ENCODE measurements at regions not wholly inside any gene's neighbourhood (a gene's known extent, or its start where the extent isn't known, plus 50 kb on each side); places are given as distances from the start of the nearest gene placed in this dataset.

DNA sequence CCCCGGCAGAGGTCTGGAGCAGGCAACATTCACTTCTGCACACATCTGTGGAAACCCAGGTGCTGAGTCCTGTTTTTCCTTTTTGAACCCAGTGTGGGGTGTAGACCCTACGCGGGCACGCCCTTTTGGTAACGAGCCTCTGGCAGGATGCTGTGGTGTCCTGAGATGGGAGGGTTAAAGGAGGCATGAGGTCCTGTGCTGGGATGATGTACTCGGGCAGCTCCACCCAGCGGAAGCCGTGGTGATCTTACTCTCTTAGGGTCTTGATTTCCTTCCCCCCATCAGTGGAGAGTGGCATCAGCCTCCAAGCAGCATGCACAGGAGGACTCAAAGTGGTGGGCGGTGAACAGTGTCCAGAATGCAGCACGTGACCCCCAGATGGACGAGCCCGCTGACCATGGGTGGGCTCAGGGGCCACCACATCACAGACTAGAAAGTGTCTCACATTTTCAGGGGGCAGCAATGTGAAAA lies 148.6 kb downstream of the DNAJB6 start:
- WGBS, 2 experiments (ENCODE audit: extremely low coverage in 1 of 2, insufficient coverage in 1 of 2, insufficient read length in 1 of 2, insufficient replicate concordance in 2 of 2, low coverage in 1 of 2, low lambda C conversion rate in 2 of 2, missing lambda C conversion rate in 1 of 2), result 82% methylated on average over 12 of the region's 12 CpGs; no CpG with 5 or more reads in 1 of the 2 experiments
- Histone ChIP-seq H3K4me2 (ENCODE audit: insufficient read depth in 1 of 2, low read depth in 2 of 2, low read length in 2 of 2) (no peak overlapping the region), H2BK20ac (ENCODE audit: low read length) (no peak overlapping the region)
- 0 out of 4 replicates have a peak, but pooled peaks of 1 of the 2 experiments have one; percentile 1 for TF ChIP-seq RAD21 (IDR thresholded peaks at IDR 0.05 in 1 of 2, conservative IDR thresholded peaks at IDR 0.05 in 1 of 2; ENCODE audit: low read depth in 2 of 2, low read length in 2 of 2)
- TF ChIP-seq SIX5 (IDR thresholded peaks at IDR 0.05; ENCODE audit: low read depth, low read length), result no peak
- no peak for TF ChIP-seq POU5F1 (IDR thresholded peaks at IDR 0.05; ENCODE audit: low read depth, low read length)
- no peak for TF ChIP-seq ASH2L (IDR thresholded peaks at IDR 0.05; ENCODE audit: low read length)

More for the DNA sequence above, 148.6 kb downstream of the DNAJB6 start:
- Histone ChIP-seq H3K23ac (ENCODE audit: insufficient read length) (no peak overlapping the region), H2BK120ac (replicated peaks; ENCODE audit: low read depth, low read length) (no peak overlapping the region), H3K56ac (replicated peaks; ENCODE audit: insufficient read length, low read depth, low read length) (no peak overlapping the region), H3K36me3 (ENCODE audit: control insufficient read depth in 2 of 4, insufficient read depth in 4 of 4, low read length in 3 of 4) (no peaks in the 10 kb centered on the region; a peak in 1 of 8 replicates), H3K9ac (replicated peaks in 1 of 4; ENCODE audit: extremely low read depth in 1 of 4, low read depth in 3 of 4, low read length in 3 of 4) (no peak overlapping the region), H3K79me2 (ENCODE audit: control insufficient read depth in 1 of 2, insufficient read depth in 2 of 2, low read length in 2 of 2) (no peaks in the 10 kb centered on the region), H3K4me3 (ENCODE audit: extremely low read depth in 1 of 4, insufficient read depth in 2 of 4, low read depth in 3 of 4, low read length in 4 of 4) (no peak overlapping the region), H3K14ac (ENCODE audit: insufficient read length) (no peak overlapping the region), H2AFZ (ENCODE audit: low read length) (no peak overlapping the region), H4K91ac (replicated peaks; ENCODE audit: insufficient read length, low read length) (no peak overlapping the region), H3K27me3 (replicated peaks in 1 of 4; ENCODE audit: control insufficient read depth in 3 of 4, extremely low read depth in 1 of 4, insufficient read depth in 3 of 4, low read length in 3 of 4) (peaks cover 0 to 3% (median 0%) of the 10 kb centered on the region in 4 experiments; a peak in 1 of 7 replicates), H3K23me2 (ENCODE audit: low read depth, low read length) (peaks cover 18% of the 10 kb centered on the region; the same call in 1 of the 2 replicates), H3K4me1 (replicated peaks in 1 of 4; ENCODE audit: control insufficient read depth in 3 of 4, insufficient read depth in 4 of 4, low read length in 3 of 4) (no peaks in the 10 kb centered on the region), H4K5ac (ENCODE audit: insufficient read length, low read depth, low read length) (no peak overlapping the region), H3K18ac (ENCODE audit: extremely low read depth, low read length) (no peak overlapping the region), H3K79me1 (ENCODE audit: low read depth, low read length) (no peaks in the 10 kb centered on the region), H2BK5ac (ENCODE audit: low read depth, low read length) (no peak overlapping the region), H4K20me1 (replicated peaks in 1 of 2; ENCODE audit: control insufficient read depth in 1 of 2, insufficient read depth in 2 of 2, low read length in 2 of 2) (peaks cover 0 to 9% of the 10 kb centered on the region in 2 experiments), H2BK15ac (ENCODE audit: low read length) (no peak overlapping the region), H2AK5ac (ENCODE audit: low read depth, low read length) (no peak overlapping the region), H3K27ac (ENCODE audit: low read depth, low read length) (no peak overlapping the region), H3K9me3 (ENCODE audit: insufficient read depth in 2 of 2, low read depth in 1 of 2, low read length in 1 of 2) (peaks cover 0 to 6% of the 10 kb centered on the region in 2 experiments; a peak in 2 of 4 replicates), H3K4ac (replicated peaks; ENCODE audit: insufficient read length, low read depth, low read length) (no peak overlapping the region), H4K8ac (ENCODE audit: extremely low read depth, insufficient read depth, low read length) (no peak overlapping the region), H2BK12ac (ENCODE audit: low read depth, low read length) (no peak overlapping the region)
- DNase-seq (ENCODE audit: low read depth in 1 of 2, low spot score in 2 of 2), result no peak
- POLR2A ChIA-PET (ENCODE audit: partially characterized antibody), result no interaction called here
- CTCF ChIA-PET (ENCODE audit: partially characterized antibody), result interaction anchor here (1.1 to 3.6 kb wide), 3 partner anchors 9 to 117 kb away, joined by 3 to 26 read pairs (median 3); no protein-coding TSS in a partner anchor
- FAIRE-seq, result no peak
